ENCODE measurements at regions not wholly inside any gene's neighbourhood (a gene's known extent, or its start where the extent isn't known, plus 50 kb on each side); places are given as distances from the start of the nearest gene placed in this dataset.

- no peaks in the 10 kb centered on the region for H3K9me3 Mint-ChIP-seq
- no peaks in the 10 kb centered on the region for H3K36me3 Mint-ChIP-seq
- ATAC-seq (ENCODE audit: low read depth in 2 of 2) (no peak), DNase-seq (no peak)
- Histone ChIP-seq H3K9me3 (ENCODE audit: control insufficient read depth in 2 of 2, low read length in 2 of 2) (no peaks in the 10 kb centered on the region), H3K36me3 (ENCODE audit: control insufficient read depth, insufficient read depth, low read length) (no peaks in the 10 kb centered on the region), H3K27me3 (ENCODE audit: control insufficient read depth, insufficient read depth, low read length) (no peaks in the 10 kb centered on the region), H3K27ac (ENCODE audit: insufficient read depth, low read length, poor library complexity, severe bottlenecking) (no peak overlapping the region), H3K4me1 (ENCODE audit: control insufficient read depth, insufficient read depth, low read length, poor library complexity, severe bottlenecking) (no peaks in the 10 kb centered on the region), H3K4me3 (ENCODE audit: low read depth, low read length) (no peak overlapping the region)
- no peaks in the 10 kb centered on the region for H3K4me1 Mint-ChIP-seq
- no peak overlapping the region for H3K4me3 Mint-ChIP-seq
- H3K27me3 Mint-ChIP-seq, result no peaks in the 10 kb centered on the region
- no peak overlapping the region for H3K27ac Mint-ChIP-seq
Measured at GRCh38 chr6:145036236-145036635, 699.1 kb downstream of the EPM2A start.

GRCh38 chr6:145036848-145037567, 698.3 kb downstream of the EPM2A start:
- no peak overlapping the region for H3K27ac ChIP-seq (ENCODE audit: insufficient read depth, low read length, poor library complexity, severe bottlenecking)
- DNase-seq (no peak), ATAC-seq (ENCODE audit: low read depth in 2 of 2) (no peak)
- no peak overlapping the region for H3K4me3 ChIP-seq (ENCODE audit: low read depth, low read length)
- Mint-ChIP-seq H3K4me3 (no peak overlapping the region), H3K27me3 (no peaks in the 10 kb centered on the region), H3K4me1 (no peaks in the 10 kb centered on the region), H3K36me3 (no peaks in the 10 kb centered on the region), H3K27ac (no peak overlapping the region), H3K9me3 (no peaks in the 10 kb centered on the region)
- H3K36me3 ChIP-seq (ENCODE audit: control insufficient read depth, insufficient read depth, low read length), result no peaks in the 10 kb centered on the region
- no peaks in the 10 kb centered on the region for H3K4me1 ChIP-seq (ENCODE audit: control insufficient read depth, insufficient read depth, low read length, poor library complexity, severe bottlenecking)
- no peaks in the 10 kb centered on the region for H3K9me3 ChIP-seq (ENCODE audit: control insufficient read depth in 2 of 2, low read length in 2 of 2)
- no peaks in the 10 kb centered on the region for H3K27me3 ChIP-seq (ENCODE audit: control insufficient read depth, insufficient read depth, low read length)

- H3K36me3 Mint-ChIP-seq, result no peaks in the 10 kb centered on the region
- Histone ChIP-seq H3K27me3 (ENCODE audit: control insufficient read depth, insufficient read depth, low read length) (no peaks in the 10 kb centered on the region), H3K4me3 (ENCODE audit: low read depth, low read length) (no peak overlapping the region), H3K27ac (ENCODE audit: insufficient read depth, low read length, poor library complexity, severe bottlenecking) (no peak overlapping the region), H3K9me3 (ENCODE audit: control insufficient read depth in 2 of 2, low read length in 2 of 2) (no peaks in the 10 kb centered on the region), H3K36me3 (ENCODE audit: control insufficient read depth, insufficient read depth, low read length) (no peaks in the 10 kb centered on the region), H3K4me1 (ENCODE audit: control insufficient read depth, insufficient read depth, low read length, poor library complexity, severe bottlenecking) (no peaks in the 10 kb centered on the region)
- no peak overlapping the region for H3K4me3 Mint-ChIP-seq
- H3K9me3 Mint-ChIP-seq, result peaks cover 0 to 7% (median 0%) of the 10 kb centered on the region in 7 donors
- no peak for DNase-seq
- ATAC-seq (ENCODE audit: low read depth in 2 of 2), result no peak
- no peak overlapping the region for H3K27ac Mint-ChIP-seq
- H3K27me3 Mint-ChIP-seq, result peaks cover 15% of the 10 kb centered on the region
- peaks cover 0 to 3% (median 0%) of the 10 kb centered on the region in 4 donors for H3K4me1 Mint-ChIP-seq
Measured at GRCh38 chr6:145042559-145042958, 692.8 kb downstream of the EPM2A start.

- H3K4me3 Mint-ChIP-seq, result no peak overlapping the region
- H3K36me3 Mint-ChIP-seq, result no peaks in the 10 kb centered on the region
- no peak for ATAC-seq (ENCODE audit: low read depth in 2 of 2)
Measured at GRCh38 chr6:145043926-145044500, 691.3 kb downstream of the EPM2A start.

GRCh38 chr6:145044641-145045246, 690.6 kb downstream of the EPM2A start:
- Mint-ChIP-seq H3K4me1 (peaks cover 0 to 3% (median 0%) of the 10 kb centered on the region in 4 donors), H3K36me3 (no peaks in the 10 kb centered on the region), H3K27ac (no peak overlapping the region), H3K4me3 (no peak overlapping the region), H3K9me3 (peaks cover 0 to 7% (median 0%) of the 10 kb centered on the region in 7 donors), H3K27me3 (peaks cover 15% of the 10 kb centered on the region)
- DNase-seq, result peak in 1 of 3 donors; percentile 16
- no peak overlapping the region for H3K27ac ChIP-seq (ENCODE audit: insufficient read depth, low read length, poor library complexity, severe bottlenecking)
- no peak for ATAC-seq (ENCODE audit: low read depth in 2 of 2)
- no peaks in the 10 kb centered on the region for H3K36me3 ChIP-seq (ENCODE audit: control insufficient read depth, insufficient read depth, low read length)
- no peaks in the 10 kb centered on the region for H3K27me3 ChIP-seq (ENCODE audit: control insufficient read depth, insufficient read depth, low read length)
- H3K4me3 ChIP-seq (ENCODE audit: low read depth, low read length), result no peak overlapping the region
- no peaks in the 10 kb centered on the region for H3K9me3 ChIP-seq (ENCODE audit: control insufficient read depth in 2 of 2, low read length in 2 of 2)
- H3K4me1 ChIP-seq (ENCODE audit: control insufficient read depth, insufficient read depth, low read length, poor library complexity, severe bottlenecking), result no peaks in the 10 kb centered on the region

More at GRCh38 chr6:145043926-145044500, 691.3 kb downstream of the EPM2A start:
- H3K27ac Mint-ChIP-seq, result no peak overlapping the region
- peaks cover 15% of the 10 kb centered on the region for H3K27me3 Mint-ChIP-seq
- DNase-seq, result no peak
- Histone ChIP-seq H3K27ac (ENCODE audit: insufficient read depth, low read length, poor library complexity, severe bottlenecking) (no peak overlapping the region), H3K9me3 (ENCODE audit: control insufficient read depth in 2 of 2, low read length in 2 of 2) (no peaks in the 10 kb centered on the region), H3K36me3 (ENCODE audit: control insufficient read depth, insufficient read depth, low read length) (no peaks in the 10 kb centered on the region), H3K27me3 (ENCODE audit: control insufficient read depth, insufficient read depth, low read length) (no peaks in the 10 kb centered on the region), H3K4me1 (ENCODE audit: control insufficient read depth, insufficient read depth, low read length, poor library complexity, severe bottlenecking) (no peaks in the 10 kb centered on the region), H3K4me3 (ENCODE audit: low read depth, low read length) (no peak overlapping the region)
- H3K4me1 Mint-ChIP-seq, result peaks cover 0 to 3% (median 0%) of the 10 kb centered on the region in 4 donors
- peaks cover 0 to 7% (median 0%) of the 10 kb centered on the region in 7 donors for H3K9me3 Mint-ChIP-seq

GRCh38 chr6:145045582-145045981, 689.7 kb downstream of the EPM2A start:
- H3K4me3 Mint-ChIP-seq, result no peak overlapping the region
- Histone ChIP-seq H3K9me3 (ENCODE audit: control insufficient read depth in 2 of 2, low read length in 2 of 2) (no peaks in the 10 kb centered on the region), H3K36me3 (ENCODE audit: control insufficient read depth, insufficient read depth, low read length) (no peaks in the 10 kb centered on the region), H3K4me1 (ENCODE audit: control insufficient read depth, insufficient read depth, low read length, poor library complexity, severe bottlenecking) (no peaks in the 10 kb centered on the region), H3K27me3 (ENCODE audit: control insufficient read depth, insufficient read depth, low read length) (no peaks in the 10 kb centered on the region), H3K27ac (ENCODE audit: insufficient read depth, low read length, poor library complexity, severe bottlenecking) (no peak overlapping the region), H3K4me3 (ENCODE audit: low read depth, low read length) (no peak overlapping the region)
- H3K27ac Mint-ChIP-seq, result no peak overlapping the region
- H3K27me3 Mint-ChIP-seq, result peaks cover 21% of the 10 kb centered on the region
- DNase-seq (no peak), ATAC-seq (ENCODE audit: low read depth in 2 of 2) (no peak)
- peaks cover 0 to 3% (median 0%) of the 10 kb centered on the region in 4 donors for H3K4me1 Mint-ChIP-seq
- no peaks in the 10 kb centered on the region for H3K36me3 Mint-ChIP-seq
- H3K9me3 Mint-ChIP-seq, result peaks cover 0 to 8% (median 0%) of the 10 kb centered on the region in 7 donors

- Histone ChIP-seq H3K27ac (ENCODE audit: insufficient read depth, low read length, poor library complexity, severe bottlenecking) (no peak overlapping the region), H3K4me3 (ENCODE audit: low read depth, low read length) (no peak overlapping the region), H3K36me3 (ENCODE audit: control insufficient read depth, insufficient read depth, low read length) (no peaks in the 10 kb centered on the region), H3K9me3 (ENCODE audit: control insufficient read depth in 2 of 2, low read length in 2 of 2) (no peaks in the 10 kb centered on the region), H3K27me3 (ENCODE audit: control insufficient read depth, insufficient read depth, low read length) (no peaks in the 10 kb centered on the region), H3K4me1 (ENCODE audit: control insufficient read depth, insufficient read depth, low read length, poor library complexity, severe bottlenecking) (no peaks in the 10 kb centered on the region)
- H3K27ac Mint-ChIP-seq, result no peak overlapping the region
- ATAC-seq (ENCODE audit: low read depth in 2 of 2) (no peak), DNase-seq (no peak)
- no peak overlapping the region for H3K4me3 Mint-ChIP-seq
- peaks cover 0 to 3% (median 0%) of the 10 kb centered on the region in 4 donors for H3K4me1 Mint-ChIP-seq
- H3K9me3 Mint-ChIP-seq, result peaks cover 0 to 8% (median 0%) of the 10 kb centered on the region in 7 donors
- H3K27me3 Mint-ChIP-seq, result peaks cover 18% of the 10 kb centered on the region
- H3K36me3 Mint-ChIP-seq, result no peaks in the 10 kb centered on the region
Measured at GRCh38 chr6:145047891-145048290, 687.4 kb downstream of the EPM2A start.
